DND-41 (cell line): ENCODE measurements at regions not wholly inside any gene's neighbourhood (a gene's known extent, or its start where the extent isn't known, plus 50 kb on each side); places are given as distances from the start of the nearest gene placed in this dataset.

Experiments
- ATAC-seq: fragments of 200-7000 bp; cut with Tn5 transposase; 3 replicates; pipeline ENCODE4 v1.9.1; 2021; ENCODE audit warnings: low read depth; ENCODE audit not compliant: insufficient read depth
- DNase-seq: peaks from one replicate; pipeline ENCODE4 v3.0.0-alpha.2; 2020
- H2AFZ ChIP-seq: 2 replicates; pipeline ENCODE4 v1.6.0; 2012; ENCODE audit warnings: low read depth, low read length
- H3K27ac ChIP-seq: 2 replicates; pipeline ENCODE4 v1.5.1; 2012; ENCODE audit warnings: low read length, inconsistent platforms
- H3K27me3 ChIP-seq: fragments of 200-600 bp; sonication (generic); 2 replicates; pipeline ENCODE4 v1.6.0; 2012; ENCODE audit warnings: low read length, mild to moderate bottlenecking, inconsistent platforms; ENCODE audit not compliant: insufficient read depth, poor library complexity
- H3K36me3 ChIP-seq: 2 replicates; pipeline ENCODE4 v1.5.1; 2012; ENCODE audit warnings: low read length, inconsistent platforms; ENCODE audit not compliant: insufficient read depth
- H3K4me1 ChIP-seq: 2 replicates; pipeline ENCODE4 v1.5.1; 2012; ENCODE audit warnings: mild to moderate bottlenecking, low read length; ENCODE audit not compliant: insufficient read depth
- H3K4me2 ChIP-seq: 2 replicates; pipeline ENCODE4 v1.6.0; 2012; ENCODE audit warnings: mild to moderate bottlenecking, moderate library complexity, low read length, inconsistent platforms; ENCODE audit not compliant: insufficient read depth
- H3K4me3 ChIP-seq, 2 experiments: fragments of 200-600 bp in 1 of 2; shearing (Covaris generic) in 1 of 2; 2 replicates each; pipeline ENCODE4 v1.5.1; 2012 to 2016; ENCODE audit warnings: inconsistent platforms in 2 of 2, low read length in 2 of 2, mild to moderate bottlenecking in 2 of 2, low read depth in 1 of 2, moderate library complexity in 1 of 2
- H3K79me2 ChIP-seq: 2 replicates; pipeline ENCODE4 v1.6.0; 2012; ENCODE audit warnings: low read length, inconsistent platforms; ENCODE audit not compliant: insufficient read depth
- H3K9ac ChIP-seq: 2 replicates; pipeline ENCODE4 v1.6.0; 2012; ENCODE audit warnings: low read depth, mild to moderate bottlenecking, inconsistent platforms, low read length, moderate library complexity
- H3K9me3 ChIP-seq: 2 replicates; pipeline ENCODE4 v1.5.1; 2012; ENCODE audit warnings: low read length, moderate library complexity, mild to moderate bottlenecking, inconsistent platforms; ENCODE audit not compliant: insufficient read depth, severe bottlenecking
- H4K20me1 ChIP-seq: 2 replicates; pipeline ENCODE4 v1.6.0; 2012; ENCODE audit warnings: low read length; ENCODE audit not compliant: insufficient read depth
- EZH2 ChIP-seq: IDR thresholded peaks from 3 replicates; pipeline ENCODE4 v1.6.1; 2012; ENCODE audit warnings: borderline replicate concordance, low read depth, mild to moderate bottlenecking, moderate library complexity, low read length, inconsistent platforms; ENCODE audit not compliant: severe bottlenecking
- TF ChIP-seq, protein P1 (sequence below): IDR thresholded peaks from 2 replicates; pipeline ENCODE4 v1.5.1; 2012; ENCODE audit warnings: borderline replicate concordance, low read length, moderate library complexity, mild to moderate bottlenecking; ENCODE audit not compliant: poor library complexity, severe bottlenecking; ENCODE audit errors: extremely low read depth

DNA sequence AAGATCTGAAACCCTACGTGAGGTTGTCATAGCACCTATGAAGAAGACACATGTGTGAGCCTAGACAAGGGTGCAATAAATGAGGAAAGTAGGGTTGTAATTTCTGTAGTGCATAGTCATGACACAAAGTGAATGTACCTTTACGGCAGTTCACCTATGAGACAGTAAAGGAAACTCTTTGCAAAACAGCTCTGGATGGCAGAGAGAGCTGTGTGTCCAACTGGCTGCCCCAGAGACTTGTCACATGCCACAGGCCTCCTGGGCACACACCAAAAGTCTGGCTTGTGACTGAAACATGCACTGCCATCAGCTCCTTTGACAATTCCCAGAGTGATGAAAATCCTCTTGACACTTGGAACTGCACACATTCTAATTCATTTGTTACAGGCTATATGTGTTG, 90.7 kb upstream of the NAMPT start:
- Histone ChIP-seq H4K20me1 (no peaks in the 10 kb centered on the region), H3K27me3 (peaks cover 5% of the 10 kb centered on the region), H3K4me1 (0 out of 2 replicates have a peak, but pooled peaks cover 6% of the 10 kb centered on the region), H2AFZ (no peak overlapping the region), H3K4me3 (no peak overlapping the region), H3K27ac (no peak overlapping the region), H3K9ac (no peak overlapping the region), H3K36me3 (no peaks in the 10 kb centered on the region), H3K4me2 (no peak overlapping the region), H3K9me3 (no peaks in the 10 kb centered on the region), H3K79me2 (no peaks in the 10 kb centered on the region)
- DNase-seq (no peak), ATAC-seq (no peak)
- TF ChIP-seq, protein P1, sequence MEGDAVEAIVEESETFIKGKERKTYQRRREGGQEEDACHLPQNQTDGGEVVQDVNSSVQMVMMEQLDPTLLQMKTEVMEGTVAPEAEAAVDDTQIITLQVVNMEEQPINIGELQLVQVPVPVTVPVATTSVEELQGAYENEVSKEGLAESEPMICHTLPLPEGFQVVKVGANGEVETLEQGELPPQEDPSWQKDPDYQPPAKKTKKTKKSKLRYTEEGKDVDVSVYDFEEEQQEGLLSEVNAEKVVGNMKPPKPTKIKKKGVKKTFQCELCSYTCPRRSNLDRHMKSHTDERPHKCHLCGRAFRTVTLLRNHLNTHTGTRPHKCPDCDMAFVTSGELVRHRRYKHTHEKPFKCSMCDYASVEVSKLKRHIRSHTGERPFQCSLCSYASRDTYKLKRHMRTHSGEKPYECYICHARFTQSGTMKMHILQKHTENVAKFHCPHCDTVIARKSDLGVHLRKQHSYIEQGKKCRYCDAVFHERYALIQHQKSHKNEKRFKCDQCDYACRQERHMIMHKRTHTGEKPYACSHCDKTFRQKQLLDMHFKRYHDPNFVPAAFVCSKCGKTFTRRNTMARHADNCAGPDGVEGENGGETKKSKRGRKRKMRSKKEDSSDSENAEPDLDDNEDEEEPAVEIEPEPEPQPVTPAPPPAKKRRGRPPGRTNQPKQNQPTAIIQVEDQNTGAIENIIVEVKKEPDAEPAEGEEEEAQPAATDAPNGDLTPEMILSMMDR: no peak
- TF ChIP-seq EZH2: no peak

- no peaks in the 10 kb centered on the region for H3K9me3 ChIP-seq
- H3K4me2 ChIP-seq: no peak overlapping the region
- H3K27ac ChIP-seq: no peak overlapping the region
- no peak for TF ChIP-seq EZH2
- TF ChIP-seq, protein P1: no peak
- no peaks in the 10 kb centered on the region for H4K20me1 ChIP-seq
- H3K4me3 ChIP-seq: no peak overlapping the region
- H3K79me2 ChIP-seq: no peaks in the 10 kb centered on the region
- H3K27me3 ChIP-seq: peaks cover 10% of the 10 kb centered on the region
- ATAC-seq (no peak), DNase-seq (no peak)
- 0 out of 2 replicates have a peak, but pooled peaks cover 6% of the 10 kb centered on the region for H3K4me1 ChIP-seq
- H3K9ac ChIP-seq: no peak overlapping the region
- H2AFZ ChIP-seq: no peak overlapping the region
- H3K36me3 ChIP-seq: no peaks in the 10 kb centered on the region
Observed at GRCh38 chr7:106374437-106374836, 89.7 kb upstream of the NAMPT start.

DNA sequence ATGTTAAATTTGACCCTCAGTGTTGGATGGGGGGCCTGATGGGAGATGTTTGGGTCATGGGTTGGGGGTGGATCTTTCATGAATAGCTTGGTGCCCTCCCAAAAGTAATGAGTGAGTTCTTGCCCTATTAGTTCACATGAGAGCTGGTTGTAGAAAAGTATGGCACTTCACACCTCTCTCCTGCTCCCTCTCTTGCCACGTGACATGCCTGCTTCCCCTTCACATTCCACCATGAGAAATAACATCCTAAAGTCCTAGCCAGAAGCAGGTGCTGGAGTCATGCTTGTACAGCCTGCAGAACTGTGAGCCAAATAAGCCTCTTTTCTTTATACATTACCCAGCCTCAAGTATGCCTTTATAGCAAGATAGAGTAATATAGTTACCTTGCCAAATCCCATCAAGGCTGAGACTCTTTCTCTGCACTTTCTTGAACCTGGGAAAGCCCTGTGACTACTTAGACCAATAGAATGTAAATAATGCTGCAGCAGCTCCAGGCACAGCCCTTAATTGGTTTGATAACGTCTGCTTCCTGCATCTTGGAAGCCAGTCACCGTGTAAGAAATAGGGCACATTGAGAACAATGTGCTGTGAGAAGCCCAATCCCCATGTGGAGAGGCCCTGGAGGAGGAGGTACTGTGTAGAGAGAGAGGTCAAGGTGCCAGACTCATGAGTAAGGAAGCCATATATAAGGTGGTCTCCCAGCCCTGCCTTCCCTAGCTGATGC, 88.0 kb upstream of the NAMPT start:
- DNase-seq (no peak), ATAC-seq (no peak)
- H3K4me3 ChIP-seq: no peak overlapping the region
- H3K27ac ChIP-seq: no peak overlapping the region
- H3K79me2 ChIP-seq: no peaks in the 10 kb centered on the region
- H2AFZ ChIP-seq: no peak overlapping the region
- no peak overlapping the region for H3K9ac ChIP-seq
- TF ChIP-seq EZH2: no peak
- TF ChIP-seq, protein P1: no peak
- no peaks in the 10 kb centered on the region for H3K36me3 ChIP-seq
- no peak overlapping the region for H3K4me2 ChIP-seq
- no peaks in the 10 kb centered on the region for H4K20me1 ChIP-seq
- no peaks in the 10 kb centered on the region for H3K9me3 ChIP-seq
- H3K4me1 ChIP-seq: 0 out of 2 replicates have a peak, but pooled peaks cover 3% of the 10 kb centered on the region
- peaks cover 15% of the 10 kb centered on the region for H3K27me3 ChIP-seq
